ENCODE measurements at regions not wholly inside any gene's neighbourhood (a gene's known extent, or its start where the extent isn't known, plus 50 kb on each side); places are given as distances from the start of the nearest gene placed in this dataset.

DNA sequence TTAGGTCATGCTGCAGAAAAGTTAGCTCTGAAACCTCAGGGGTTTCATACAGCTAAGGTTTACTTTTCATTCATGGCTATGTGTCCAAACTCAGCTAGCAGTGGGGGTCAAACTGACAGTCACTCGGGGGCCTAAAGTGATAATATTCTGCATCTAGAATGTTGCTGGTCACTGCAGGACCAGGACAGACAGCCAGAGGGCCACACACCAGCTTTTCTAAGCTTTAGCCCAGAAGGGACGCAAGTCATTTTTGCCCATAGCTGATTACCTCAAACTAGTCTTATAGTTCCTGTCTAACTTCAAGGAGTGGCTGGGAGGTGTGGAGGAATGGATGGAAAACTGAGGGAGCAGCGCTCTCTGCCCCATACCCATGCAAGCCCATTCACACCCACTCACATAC, 163.0 kb upstream of the NLRP1 start:
- Mint-ChIP-seq H3K27me3 (ENCODE audit: low read depth) (peaks cover 2% of the 10 kb centered on the region), H3K27ac (no peak overlapping the region), H3K9me3 (no peaks in the 10 kb centered on the region), H3K36me3 (ENCODE audit: insufficient read depth in 1 of 3, low read depth in 3 of 3) (no peaks in the 10 kb centered on the region), H3K4me1 (no peaks in the 10 kb centered on the region), H3K4me3 (no peak overlapping the region)
- no peak overlapping the region for H3K14ac ChIP-seq (ENCODE audit: insufficient read depth, low read length)
- no peaks in the 10 kb centered on the region for H3K27me3 ChIP-seq (ENCODE audit: insufficient read depth, low read length)
- H2AK5ac ChIP-seq (ENCODE audit: insufficient read length, low read length) = no peak overlapping the region
- H4K8ac ChIP-seq (replicated peaks; ENCODE audit: insufficient read length, low read depth, low read length) = no peak overlapping the region
- no peak overlapping the region for H2BK15ac ChIP-seq (ENCODE audit: low read depth, low read length)
- no peak for DNase-seq
- H2BK12ac ChIP-seq (ENCODE audit: insufficient read length, low read depth, low read length) = no peak overlapping the region
- H3K79me2 ChIP-seq (ENCODE audit: insufficient read depth, low read length) = no peaks in the 10 kb centered on the region
- no peak overlapping the region for H3K27ac ChIP-seq (ENCODE audit: insufficient read length, low read depth, low read length)
- TF ChIP-seq, protein P1, sequence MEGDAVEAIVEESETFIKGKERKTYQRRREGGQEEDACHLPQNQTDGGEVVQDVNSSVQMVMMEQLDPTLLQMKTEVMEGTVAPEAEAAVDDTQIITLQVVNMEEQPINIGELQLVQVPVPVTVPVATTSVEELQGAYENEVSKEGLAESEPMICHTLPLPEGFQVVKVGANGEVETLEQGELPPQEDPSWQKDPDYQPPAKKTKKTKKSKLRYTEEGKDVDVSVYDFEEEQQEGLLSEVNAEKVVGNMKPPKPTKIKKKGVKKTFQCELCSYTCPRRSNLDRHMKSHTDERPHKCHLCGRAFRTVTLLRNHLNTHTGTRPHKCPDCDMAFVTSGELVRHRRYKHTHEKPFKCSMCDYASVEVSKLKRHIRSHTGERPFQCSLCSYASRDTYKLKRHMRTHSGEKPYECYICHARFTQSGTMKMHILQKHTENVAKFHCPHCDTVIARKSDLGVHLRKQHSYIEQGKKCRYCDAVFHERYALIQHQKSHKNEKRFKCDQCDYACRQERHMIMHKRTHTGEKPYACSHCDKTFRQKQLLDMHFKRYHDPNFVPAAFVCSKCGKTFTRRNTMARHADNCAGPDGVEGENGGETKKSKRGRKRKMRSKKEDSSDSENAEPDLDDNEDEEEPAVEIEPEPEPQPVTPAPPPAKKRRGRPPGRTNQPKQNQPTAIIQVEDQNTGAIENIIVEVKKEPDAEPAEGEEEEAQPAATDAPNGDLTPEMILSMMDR (conservative IDR thresholded peaks at IDR 0.05) = peak; percentile 41
- no peak overlapping the region for H2BK20ac ChIP-seq (ENCODE audit: low read depth, low read length, poor library complexity, severe bottlenecking)
- H3K4me2 ChIP-seq (ENCODE audit: insufficient read depth, insufficient read length, low read length) = no peak overlapping the region
- H3K56ac ChIP-seq (ENCODE audit: insufficient read length, low read depth, low read length) = no peak overlapping the region
- no peak overlapping the region for H2BK5ac ChIP-seq (ENCODE audit: insufficient read length, low read length)
- no peaks in the 10 kb centered on the region for H3K9me3 ChIP-seq (ENCODE audit: control insufficient read depth, low read depth, low read length)
- H4K20me1 ChIP-seq (ENCODE audit: control insufficient read depth, insufficient read depth, insufficient read length) = no peaks in the 10 kb centered on the region
- H3K4ac ChIP-seq (ENCODE audit: low read depth, low read length) = no peak overlapping the region
- H2BK120ac ChIP-seq (ENCODE audit: low read depth, low read length, poor library complexity, severe bottlenecking) = no peak overlapping the region
- H3K23me2 ChIP-seq (ENCODE audit: insufficient read length, low read depth, low read length, poor library complexity, severe bottlenecking) = no peaks in the 10 kb centered on the region
- no peaks in the 10 kb centered on the region for H3K79me1 ChIP-seq (ENCODE audit: insufficient read depth, low read depth, low read length, poor library complexity, severe bottlenecking)
- no peak overlapping the region for H4K91ac ChIP-seq (ENCODE audit: insufficient read length, low read depth, low read length)
- no peaks in the 10 kb centered on the region for H3K4me1 ChIP-seq (ENCODE audit: insufficient read depth, low read length)
- H3K23ac ChIP-seq (ENCODE audit: insufficient read length, low read depth, low read length) = no peak overlapping the region
- no peak overlapping the region for H2AFZ ChIP-seq (ENCODE audit: low read length)
- no peak overlapping the region for H3T11ph ChIP-seq (ENCODE audit: low read length)
- H3K9ac ChIP-seq (ENCODE audit: extremely low read depth, insufficient read length, low read length) = no peak overlapping the region
- no peak overlapping the region for H3K18ac ChIP-seq (ENCODE audit: insufficient read length, low read depth, low read length)
- no peak overlapping the region for H4K5ac ChIP-seq (ENCODE audit: insufficient read length, low read depth, low read length)
- WGBS (ENCODE audit: extremely low coverage, insufficient read length, low lambda C conversion rate) = no CpG with 5 or more reads among the region's 3 CpGs
